GM18907 (cell line): ENCODE measurements at regions not wholly inside any gene's neighbourhood (a gene's known extent, or its start where the extent isn't known, plus 50 kb on each side); places are given as distances from the start of the nearest gene placed in this dataset.
A peak's percentile ranks its signal among the peaks of the same experiment; 100 is the strongest.
"Not testable (repeated sequence)": the region's sequence is repeated elsewhere in the genome, so short reads cannot be mapped to it uniquely, and the experiment has no call there.

Experiments used
- ATAC-seq: cut with Tn5 transposase; IDR thresholded peaks from one replicate; pipeline ENCODE4 v1.9.1; 2021; ENCODE audit warnings: mild to moderate bottlenecking, moderate library complexity; ENCODE audit not compliant: unreplicated experiment

- no peak for ATAC-seq
Measured at GRCh38 chr4:109378511-109378910, 55.1 kb upstream of the SEC24B start.

GRCh38 chr4:109378076-109378475 is 55.5 kb upstream of the SEC24B start:
- ATAC-seq: no peak

GRCh38 chr4:109375778-109376414 is 57.7 kb upstream of the SEC24B start:
- ATAC-seq: no peak

GRCh38 chr4:109368661-109369060 is 65.0 kb upstream of the SEC24B start:
- no peak for ATAC-seq

- no peak for ATAC-seq
Measured at GRCh38 chr4:109365939-109366338, 63.5 kb upstream of the COL25A1 start.

- ATAC-seq: not testable (repeated sequence)
Measured at GRCh38 chr4:109365297-109365696, 62.8 kb upstream of the COL25A1 start.

GRCh38 chr4:109359040-109359646 is 56.7 kb upstream of the COL25A1 start:
- ATAC-seq: peak; percentile 91

GRCh38 chr4:109355835-109356234 is 53.4 kb upstream of the COL25A1 start:
- ATAC-seq: no peak

GRCh38 chr4:109352941-109353340 is 50.5 kb upstream of the COL25A1 start:
- no peak for ATAC-seq
